Epidermal melanocyte (primary cell): ENCODE measurements at regions not wholly inside any gene's neighbourhood (a gene's known extent, or its start where the extent isn't known, plus 50 kb on each side); places are given as distances from the start of the nearest gene placed in this dataset.
"Not testable (repeated sequence)": the region's sequence is repeated elsewhere in the genome, so short reads cannot be mapped to it uniquely, and the experiment has no call there.

ENCODE experiments used
- DNase-seq: peaks from one replicate; pipeline ENCODE4 v3.0.0; 2011; ENCODE audit warnings: low spot score; ENCODE audit not compliant: insufficient read length

DNA sequence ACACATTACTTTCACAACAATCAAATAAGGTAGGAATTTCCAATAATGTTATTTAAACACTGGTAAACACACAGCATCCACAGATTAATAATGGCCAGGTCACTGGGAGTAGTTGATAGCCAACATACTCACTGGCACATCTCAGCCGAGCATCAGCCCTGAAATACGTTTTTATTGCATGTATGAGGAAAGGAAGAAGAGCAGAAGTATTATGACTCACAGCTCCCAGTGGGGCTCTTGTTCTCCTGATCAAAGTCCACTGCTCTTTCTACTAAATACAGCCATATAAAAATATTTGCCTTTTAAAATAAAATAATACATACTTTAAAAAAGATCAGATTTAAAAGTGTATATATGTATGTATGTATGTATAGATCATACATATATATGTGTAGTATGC is 999.6 kb downstream of the SUCLG1 start:
- DNase-seq: no peak

DNA sequence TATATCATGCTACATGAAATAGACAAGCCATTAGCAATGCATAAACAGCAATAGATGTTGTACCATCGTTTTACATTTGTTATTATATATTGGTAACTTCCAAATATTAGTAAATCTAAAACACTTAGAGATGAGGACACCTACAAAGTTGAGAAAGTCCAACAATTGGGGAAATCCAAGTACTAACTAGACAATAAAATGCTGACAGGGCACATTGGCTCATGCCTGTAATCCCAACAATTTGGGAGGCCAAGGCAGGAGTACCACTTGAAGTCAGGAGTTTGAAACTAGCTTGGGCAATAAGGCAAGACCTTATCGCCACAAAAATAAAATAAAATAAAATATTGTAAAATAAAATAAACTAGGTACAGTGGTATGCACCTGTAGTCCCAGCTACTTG is 1023.1 kb downstream of the SUCLG1 start:
- no peak for DNase-seq

DNA sequence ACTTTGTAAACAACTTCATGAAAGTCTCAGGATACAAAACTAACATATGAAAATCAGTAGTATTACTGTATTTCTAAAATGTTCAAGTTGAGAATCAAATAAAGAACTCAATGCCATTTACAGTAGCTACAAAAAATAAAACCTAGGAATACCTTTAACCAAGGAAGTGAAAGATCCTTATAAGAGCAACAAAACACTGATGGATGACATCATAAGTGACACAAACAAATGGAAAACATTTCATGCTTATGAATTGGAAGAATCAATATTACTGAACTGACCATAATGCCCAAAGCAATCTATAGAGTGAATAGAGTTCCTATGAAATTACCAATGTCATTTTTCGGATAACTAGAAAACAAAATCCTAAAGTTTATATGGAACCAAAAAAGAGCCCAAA is 1038.1 kb downstream of the SUCLG1 start:
- no peak for DNase-seq

DNA sequence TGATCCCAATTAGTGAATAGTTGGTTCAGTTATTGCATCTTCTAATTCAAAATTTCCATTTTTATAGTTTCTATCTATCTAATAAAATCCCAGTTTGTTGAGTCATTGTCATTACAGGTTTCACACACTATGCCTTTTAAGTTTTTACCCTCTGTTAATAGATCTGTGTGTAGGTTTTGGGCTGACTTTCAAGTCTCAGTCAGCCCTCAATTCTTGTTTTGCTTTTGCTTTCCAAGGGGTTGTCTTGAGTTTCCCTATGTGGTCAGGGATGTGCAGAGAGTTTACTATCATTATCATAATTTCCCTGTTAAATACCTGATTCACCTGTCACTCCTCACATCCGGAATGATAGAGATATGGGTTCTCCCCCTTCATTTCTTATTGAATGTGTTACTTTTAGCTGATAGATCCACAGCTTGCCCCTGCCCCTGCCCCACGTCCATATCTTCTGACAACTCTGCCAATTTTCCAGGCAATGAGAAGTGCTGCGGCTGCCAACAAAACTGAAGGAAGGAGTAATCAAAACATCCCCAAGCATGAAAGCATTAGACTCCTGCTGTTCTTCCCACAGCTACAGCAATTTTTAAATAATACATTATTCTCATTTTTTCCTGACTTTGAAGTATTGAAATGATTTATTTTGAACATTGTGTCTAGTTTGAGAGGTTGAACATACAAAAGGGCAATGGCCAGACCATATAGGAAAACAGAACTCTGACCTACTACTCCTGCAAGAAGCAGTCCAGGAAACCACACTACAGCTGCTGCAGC is 1064.8 kb downstream of the SUCLG1 start:
- no peak for DNase-seq

DNA sequence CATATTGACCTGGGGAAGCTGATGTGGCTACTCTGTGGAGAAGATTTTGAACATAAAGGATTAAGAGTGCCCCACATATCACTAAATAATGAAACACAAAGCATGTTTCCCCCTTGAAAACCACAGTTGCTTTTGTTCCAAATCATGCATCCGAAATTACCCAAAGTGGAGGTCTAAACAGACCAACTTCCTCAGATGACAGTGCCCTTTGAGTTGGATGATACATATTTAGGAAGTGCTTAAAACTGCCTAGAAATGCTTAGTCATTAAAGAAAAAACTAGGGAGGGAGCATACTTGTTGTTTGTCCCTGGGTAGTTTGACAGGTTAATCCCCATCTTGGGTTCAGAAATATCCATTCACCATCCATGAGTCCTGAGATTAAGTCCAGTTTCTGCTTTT is 1070.3 kb downstream of the SUCLG1 start:
- no peak for DNase-seq

DNA sequence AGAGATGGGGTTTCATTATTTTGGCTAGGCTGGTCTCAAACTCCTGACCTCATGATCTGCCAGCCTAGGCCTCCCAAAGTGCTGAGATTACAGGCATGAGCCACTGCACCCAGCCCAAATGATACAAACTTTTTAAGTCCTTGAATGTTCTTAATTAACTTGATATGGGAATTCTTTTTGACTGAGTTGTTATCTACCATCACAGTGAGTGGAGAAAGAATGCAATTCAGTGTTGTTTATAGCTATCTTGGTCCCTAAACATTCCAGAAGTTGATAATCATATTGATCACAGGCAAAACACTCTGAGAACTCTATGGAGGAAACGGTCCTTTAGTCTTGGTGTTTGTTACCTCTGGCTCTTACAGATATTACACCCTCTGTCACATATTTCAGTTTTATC is 1072.5 kb downstream of the SUCLG1 start:
- DNase-seq: no peak

DNA sequence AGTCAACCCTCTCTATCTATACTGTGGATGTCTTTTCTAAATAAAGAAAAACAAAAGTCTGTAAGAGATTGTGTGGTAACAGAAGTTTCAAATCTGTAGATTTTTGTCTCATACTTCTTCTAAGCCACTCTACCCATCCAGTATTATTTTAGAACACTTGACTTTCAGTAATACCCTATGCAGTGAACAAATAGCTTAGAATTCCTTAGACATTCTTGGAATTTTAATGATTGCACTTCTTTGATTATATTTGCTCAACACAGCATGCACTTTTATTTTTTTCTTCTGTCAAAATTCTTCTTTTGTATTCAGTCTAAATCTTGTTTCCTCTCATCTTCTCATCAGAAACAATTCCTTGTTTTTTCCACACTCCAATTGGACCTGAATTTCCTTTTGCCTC is 1080.2 kb downstream of the SUCLG1 start:
- DNase-seq: no peak

DNA sequence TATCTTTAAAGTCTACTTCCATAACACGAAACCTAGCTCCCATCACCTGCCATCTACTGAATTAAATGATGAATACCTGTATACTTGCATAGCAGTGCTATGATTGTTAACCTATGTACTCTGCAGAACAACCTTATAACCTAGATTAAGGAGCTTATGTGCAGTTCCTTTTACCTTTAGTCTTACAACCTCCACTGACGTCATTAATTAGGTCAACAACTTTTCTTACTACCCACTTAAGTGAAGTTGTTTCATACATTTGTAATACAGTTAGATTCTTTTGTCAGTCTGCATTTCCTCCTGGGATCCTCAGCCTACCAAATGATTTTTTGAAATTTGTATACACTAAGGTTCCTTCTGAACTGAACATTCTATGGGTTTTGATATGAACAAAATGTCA is 1082.3 kb downstream of the SUCLG1 start:
- DNase-seq: no peak

DNA sequence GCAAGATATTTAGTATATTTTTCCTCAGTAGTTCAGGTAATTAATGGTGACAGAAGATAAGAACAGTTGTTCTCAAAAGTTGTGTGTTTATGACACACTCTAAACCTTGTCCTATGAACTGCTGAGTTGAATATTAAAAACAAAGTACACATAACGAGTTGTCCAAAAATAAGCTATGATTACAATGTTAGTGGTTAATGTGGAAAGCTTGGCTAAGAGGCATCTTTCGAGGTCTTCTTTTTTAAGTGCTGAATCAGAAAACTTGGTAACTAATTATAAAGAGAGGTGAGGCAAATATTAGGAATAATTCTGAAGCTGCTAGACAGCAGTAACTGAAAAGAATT is 1088.7 kb downstream of the SUCLG1 start:
- DNase-seq: no peak

DNA sequence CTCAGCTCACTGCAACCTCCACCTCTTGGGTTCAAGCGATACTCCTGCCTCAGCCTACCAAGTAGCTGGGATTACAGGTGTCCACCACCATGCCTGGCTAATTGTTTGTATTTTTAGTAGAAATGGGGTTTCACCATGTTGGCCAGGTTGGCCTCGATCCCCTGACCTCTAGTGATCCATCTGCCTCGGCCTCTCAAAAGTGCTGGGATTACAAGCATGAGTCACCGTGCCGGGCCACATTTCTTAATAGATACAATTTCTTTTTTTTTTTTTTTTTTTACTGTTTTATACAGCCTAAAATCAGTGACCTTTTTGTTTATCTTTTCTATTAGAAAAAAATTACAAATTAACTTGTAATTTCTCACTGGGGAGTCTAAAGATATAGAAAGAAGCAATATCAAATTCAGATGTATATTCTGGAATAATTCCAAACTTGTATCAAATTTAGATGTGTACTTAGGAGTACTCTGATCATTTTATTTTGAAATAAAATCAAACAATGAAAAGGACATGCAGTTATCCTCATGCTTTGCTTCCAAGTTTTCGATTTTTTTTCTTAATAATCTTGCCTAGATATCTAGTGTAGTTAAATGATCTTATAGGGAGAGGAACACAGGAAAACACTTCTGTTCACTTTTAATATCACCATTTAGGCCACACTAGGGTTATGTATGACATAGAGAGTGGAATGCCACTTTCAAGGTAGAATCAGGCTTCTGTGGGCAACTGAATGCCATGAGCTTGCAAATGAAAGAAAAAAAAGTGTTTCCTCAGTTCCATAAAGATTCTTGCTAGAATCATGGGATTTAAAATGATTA is 1089.3 kb downstream of the SUCLG1 start:
- DNase-seq: no peak

DNA sequence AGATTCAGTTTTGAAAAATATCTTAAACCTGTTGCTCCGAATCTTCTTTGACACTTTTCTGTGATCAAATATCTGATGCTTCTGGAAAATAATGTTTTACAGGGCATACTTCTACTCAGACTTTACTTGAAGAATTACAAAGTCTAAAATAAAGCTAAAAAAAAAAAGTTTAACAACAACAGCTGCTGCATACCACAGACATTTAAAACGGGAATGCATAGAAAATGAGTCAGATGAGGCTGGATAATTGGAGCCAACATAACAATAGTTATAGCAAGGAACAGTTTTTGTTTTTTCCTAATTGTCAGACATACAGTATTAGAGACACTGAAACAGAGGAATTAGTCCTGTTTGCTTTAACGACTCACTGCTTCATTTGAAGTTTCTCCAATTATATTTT is 1090.2 kb downstream of the SUCLG1 start:
- no peak for DNase-seq

DNA sequence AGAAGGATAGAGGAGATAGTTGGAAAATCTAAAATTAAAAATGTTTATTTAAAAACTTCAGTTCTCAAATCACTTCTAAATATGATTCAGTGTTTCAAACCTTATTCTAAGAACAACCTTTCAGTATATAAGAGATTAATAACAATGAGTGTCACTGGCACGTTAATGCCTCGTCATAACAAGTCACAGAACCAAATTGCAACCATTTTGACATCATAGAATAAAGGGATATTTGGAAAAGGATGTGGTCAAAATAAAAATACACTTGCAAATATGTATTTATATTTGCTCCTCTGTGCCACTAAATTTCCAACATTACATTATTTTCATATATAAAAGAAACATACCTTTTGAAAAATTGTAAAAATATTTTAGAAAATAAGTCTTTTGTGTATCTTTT is 1090.6 kb downstream of the SUCLG1 start:
- DNase-seq: no peak

DNA sequence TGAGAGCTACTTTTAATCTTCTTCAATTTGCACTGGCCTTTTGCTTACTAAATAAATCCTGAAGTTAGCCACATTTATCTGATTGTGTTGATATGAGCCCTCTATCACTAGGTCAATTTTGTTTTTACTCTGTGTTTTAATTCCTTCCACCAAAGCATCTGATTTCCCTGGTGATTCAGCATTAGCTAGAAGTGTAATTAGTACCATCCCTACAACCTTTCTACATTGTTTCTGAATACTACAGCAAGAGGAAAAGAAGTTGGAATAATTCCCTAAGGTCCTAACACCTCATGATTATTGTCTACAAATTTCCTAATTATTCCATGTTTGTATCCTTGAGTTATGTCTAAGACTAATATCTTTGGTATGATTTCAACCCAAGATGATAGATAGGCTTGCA is 1093.6 kb downstream of the SUCLG1 start:
- DNase-seq: no peak

DNA sequence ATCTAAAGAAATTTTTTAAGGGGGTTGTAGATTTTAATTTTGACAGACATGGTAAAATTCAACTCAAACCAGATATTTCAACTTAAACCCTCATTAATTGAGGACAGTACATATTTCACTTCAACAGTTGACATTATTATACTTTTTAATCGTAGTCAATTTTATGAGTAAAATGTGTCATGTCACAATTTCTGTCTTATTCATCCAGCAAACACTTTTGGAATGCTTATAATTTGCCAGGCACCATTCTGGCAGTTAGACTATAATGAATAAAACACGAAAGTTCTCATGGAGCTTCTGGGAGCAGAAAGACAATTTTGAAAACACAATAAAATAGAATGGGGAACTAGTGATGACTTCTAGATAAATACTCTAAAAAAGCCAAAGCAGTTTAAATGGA is 1094.8 kb downstream of the SUCLG1 start:
- DNase-seq: no peak

DNA sequence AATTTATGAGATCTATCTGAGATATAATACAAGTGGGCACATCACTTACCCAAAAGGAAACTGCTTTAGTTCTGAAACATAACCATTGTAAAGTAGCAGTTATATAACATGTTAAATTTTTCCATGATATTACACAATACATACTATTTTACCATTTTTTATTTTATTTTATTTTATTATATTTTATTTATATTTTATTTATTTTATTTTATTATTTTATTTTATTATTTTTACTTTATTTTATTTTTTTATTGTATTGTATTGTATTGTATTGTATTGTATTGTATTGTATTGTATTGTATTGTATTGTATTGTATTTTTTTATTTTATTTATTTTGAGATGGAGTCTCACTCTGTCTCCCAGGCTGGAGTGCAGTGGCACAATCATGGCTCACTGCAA is 1095.9 kb downstream of the SUCLG1 start:
- DNase-seq: not testable (repeated sequence)

DNA sequence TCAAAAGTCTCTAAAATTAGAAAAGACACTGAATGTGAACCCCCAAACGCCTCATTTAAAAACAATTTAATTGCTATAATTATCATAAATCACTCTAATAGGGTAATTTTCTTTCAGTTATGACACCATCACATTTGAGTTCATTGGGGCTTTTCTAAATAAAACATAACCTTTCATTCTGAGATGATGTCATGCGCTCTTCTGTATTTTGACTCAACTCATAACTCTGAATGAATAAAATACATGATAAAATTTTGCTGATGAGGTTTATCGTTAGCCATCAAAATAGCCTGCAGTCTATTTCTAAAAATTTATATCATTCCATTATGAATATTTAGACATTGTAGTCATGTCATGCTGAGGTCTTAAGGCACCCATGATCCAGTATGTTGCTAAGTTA is 1099.7 kb downstream of the SUCLG1 start:
- no peak for DNase-seq

DNA sequence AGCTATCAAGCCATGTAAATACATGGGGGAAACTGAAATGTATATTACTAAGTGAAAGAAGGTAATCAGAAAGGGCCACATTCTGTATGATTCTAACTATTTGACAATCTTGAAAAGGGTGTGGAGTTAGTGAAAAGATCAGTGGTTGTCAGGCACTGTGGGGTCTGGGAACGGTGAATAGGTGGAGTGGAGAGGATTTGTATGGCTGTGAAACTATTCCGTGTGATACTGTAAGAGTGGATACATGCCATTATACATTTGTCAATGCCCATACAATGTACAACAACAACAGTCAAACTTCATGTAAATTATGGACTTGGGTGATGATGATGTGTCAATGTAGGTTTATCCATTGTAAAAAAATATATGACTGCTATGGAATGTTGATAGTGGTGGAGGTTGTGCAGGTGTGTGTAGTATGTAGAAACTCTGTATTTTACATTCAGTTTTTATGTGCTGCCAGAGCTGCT is 1116.2 kb downstream of the SUCLG1 start:
- no peak for DNase-seq

DNA sequence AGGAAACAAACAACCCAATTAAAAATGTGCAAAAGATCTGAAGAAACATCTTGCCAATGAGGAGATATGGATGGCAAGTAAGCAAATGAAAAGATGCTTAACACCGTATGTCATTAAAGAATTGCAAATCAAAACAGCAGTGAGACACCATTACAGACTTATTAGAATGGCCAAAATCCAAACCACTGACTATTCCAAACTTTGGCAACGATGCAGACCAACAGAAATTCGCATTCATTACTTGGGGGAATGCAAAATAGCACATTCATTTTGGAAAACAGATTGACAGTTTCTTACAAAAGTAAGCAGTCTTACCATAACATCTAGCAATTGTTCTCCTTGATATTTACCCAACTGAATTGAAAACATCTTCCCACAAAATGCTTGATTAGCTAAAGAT is 1118.7 kb downstream of the SUCLG1 start:
- DNase-seq: no peak

DNA sequence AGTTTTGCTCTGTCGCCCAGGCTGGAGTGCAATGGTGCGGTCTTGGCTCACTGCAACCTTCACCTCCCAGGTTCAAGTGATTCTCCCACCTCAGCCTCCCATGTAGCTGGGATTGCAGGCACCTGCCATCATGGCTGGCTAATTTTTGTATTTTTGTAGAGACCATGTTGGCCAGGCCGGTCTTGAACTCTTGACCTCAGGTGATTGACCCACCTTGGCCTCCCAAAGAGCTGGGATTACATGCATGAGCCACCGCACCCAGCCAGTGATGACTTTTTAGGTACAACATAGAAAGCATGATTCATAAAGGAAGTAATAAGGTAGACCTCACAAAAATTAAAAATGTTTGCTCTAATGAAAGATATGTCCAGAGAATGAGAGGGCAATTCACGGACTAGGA is 1119.1 kb downstream of the SUCLG1 start:
- not testable (repeated sequence) for DNase-seq

DNA sequence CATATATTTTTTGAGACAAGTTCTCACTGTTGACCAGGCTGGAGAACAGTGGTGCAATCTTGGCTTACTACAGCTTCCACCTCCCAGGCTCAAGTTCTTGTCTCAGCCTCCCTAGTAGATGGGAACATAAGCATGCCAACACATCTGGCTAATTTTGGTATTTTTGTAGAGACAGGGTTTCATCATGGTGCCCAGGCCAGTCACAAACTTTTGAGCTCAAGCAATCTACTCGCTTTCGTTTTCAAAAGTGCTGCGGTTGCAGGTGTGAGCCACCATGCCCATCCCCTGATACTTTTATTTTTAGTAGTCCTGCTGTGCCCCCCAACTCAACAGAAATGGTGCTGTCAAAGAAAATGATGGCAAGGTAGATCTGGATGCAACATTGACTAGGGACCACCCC is 1127.3 kb downstream of the SUCLG1 start:
- DNase-seq: no peak

DNA sequence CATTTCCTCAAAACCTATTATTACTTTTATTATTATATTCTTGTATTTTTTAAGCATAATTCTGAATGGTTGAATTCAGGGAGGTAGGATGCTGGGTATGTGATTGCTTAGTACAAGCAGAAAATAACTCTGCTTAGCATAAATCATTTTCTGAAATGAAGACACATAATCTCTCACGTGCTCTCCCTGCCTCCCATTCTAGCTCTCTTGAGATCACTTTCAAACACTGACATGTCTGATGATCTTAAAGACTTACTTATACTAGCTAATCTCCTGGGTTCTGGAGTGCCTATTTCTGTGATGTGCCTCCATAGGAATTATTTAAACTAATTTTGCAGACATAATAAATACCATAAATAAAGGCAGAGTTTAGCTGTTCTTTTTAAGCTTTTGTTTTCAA is 1136.0 kb downstream of the SUCLG1 start:
- no peak for DNase-seq

DNA sequence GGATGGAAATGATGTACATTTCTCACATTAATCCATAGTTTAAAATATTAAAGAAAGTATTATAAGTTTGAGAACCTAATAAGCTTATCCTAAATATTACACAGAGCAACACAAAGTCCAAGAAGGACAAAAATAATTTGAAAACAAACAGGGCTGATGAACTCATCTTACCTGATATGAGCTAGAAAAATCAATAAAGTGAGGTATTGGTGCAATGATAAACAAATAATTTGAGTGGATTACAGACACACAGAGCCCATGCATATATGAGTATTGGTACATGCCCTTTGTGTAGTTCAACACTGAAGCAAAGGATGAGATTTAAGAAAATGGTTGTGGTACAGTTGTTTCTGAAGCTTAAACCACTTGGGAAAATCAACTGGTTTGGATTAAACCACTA is 1139.0 kb downstream of the SUCLG1 start:
- no peak for DNase-seq
